ENCODE measurements at regions not wholly inside any gene's neighbourhood (a gene's known extent, or its start where the extent isn't known, plus 50 kb on each side); places are given as distances from the start of the nearest gene placed in this dataset.

DNA sequence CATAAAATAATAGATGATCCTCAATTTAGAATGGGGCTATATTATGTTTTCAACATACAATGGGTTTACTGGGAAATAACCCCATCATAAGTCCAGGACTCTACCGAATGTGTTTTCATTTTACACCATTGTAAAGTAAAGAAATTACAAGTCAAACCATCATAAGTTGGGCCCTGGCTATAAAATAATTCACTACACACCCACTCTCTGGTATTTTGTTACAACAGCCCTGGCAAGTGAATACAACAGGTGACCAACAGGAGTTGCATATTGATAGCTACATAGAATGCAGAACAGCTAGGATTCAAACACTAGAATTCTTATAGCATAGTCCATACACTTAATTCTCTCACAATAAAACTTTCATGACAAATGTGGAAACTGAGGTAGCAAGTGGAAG lies 673.0 kb upstream of the CA10 start:
- DNase-seq, result no peak

DNA sequence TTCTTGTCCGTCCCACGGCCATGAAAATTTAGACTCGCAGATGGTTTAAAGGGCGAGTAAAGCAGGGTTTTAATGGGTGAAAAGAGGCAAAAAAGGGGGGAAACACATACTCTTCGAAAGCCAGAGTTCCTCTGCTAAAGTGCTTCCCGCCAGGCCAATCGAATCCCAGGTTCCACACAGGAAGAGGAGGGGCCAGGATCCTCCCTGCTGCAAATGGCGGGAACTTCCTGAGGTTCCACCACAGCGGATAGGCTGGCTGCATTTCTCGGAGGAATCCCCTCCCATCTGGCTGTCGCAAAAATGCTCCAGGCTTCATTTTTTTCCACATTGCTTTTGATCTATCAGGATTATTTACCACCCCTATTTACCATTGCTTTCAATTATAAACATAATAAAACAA lies 670.1 kb upstream of the CA10 start:
- DNase-seq, result no peak

DNA sequence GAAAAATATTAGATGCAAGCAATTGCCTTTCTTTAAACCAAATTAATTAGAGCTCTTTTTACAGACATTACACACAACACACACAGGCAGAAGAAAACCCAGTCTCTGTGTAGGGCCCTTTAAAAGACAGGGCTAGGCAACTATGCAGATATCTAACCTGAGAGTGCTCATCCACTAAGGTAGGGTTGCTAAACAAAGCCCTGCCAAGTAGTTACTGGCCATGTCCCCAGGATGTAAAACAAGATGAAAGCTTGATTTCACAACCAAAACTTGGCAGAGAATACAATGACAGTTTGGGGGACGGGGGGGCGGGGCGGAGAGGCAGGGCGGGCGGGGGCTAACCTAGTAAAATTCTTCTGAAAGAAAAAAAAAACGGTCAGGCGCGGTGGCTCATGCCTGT lies 669.0 kb upstream of the CA10 start:
- no peak for DNase-seq

DNA sequence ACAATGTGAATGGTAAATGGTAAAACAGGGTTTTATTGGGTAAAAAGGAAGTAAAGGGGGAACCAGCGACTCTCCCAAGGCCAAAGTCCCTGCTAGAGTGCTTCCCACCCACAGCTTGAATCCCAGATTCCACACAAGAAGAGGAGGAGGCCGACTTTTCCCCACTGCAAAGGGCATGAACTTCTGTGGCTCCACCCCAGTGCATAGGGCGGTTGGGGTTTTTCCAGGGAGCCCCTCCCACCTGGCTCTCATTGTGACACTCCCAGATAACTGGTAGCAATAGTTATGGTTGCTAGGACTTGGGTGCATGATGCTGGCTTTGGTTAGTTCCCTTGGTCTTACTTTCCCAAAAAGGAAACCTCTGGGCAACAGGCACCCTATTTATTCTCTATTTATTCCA lies 666.0 kb upstream of the CA10 start:
- no peak for DNase-seq

DNA sequence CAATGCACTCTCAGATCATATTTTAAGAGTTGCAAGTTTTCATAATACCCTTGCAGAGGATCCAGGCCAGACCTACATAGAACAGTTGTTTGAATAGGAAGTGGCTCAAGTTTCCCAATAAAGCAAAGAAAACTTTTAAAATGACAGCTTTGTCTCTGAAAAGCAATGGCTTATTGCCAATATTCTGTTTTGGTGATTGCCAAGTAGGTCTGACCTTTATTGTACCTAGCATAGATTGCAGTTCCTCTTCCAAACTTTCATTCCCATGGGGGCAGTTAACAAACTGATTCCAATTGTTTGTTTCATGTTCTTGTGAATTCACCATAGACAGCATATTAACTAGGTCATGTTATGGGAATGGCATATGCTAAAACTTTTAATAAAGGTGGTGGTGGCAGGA lies 664.6 kb upstream of the CA10 start:
- no peak for DNase-seq

DNA sequence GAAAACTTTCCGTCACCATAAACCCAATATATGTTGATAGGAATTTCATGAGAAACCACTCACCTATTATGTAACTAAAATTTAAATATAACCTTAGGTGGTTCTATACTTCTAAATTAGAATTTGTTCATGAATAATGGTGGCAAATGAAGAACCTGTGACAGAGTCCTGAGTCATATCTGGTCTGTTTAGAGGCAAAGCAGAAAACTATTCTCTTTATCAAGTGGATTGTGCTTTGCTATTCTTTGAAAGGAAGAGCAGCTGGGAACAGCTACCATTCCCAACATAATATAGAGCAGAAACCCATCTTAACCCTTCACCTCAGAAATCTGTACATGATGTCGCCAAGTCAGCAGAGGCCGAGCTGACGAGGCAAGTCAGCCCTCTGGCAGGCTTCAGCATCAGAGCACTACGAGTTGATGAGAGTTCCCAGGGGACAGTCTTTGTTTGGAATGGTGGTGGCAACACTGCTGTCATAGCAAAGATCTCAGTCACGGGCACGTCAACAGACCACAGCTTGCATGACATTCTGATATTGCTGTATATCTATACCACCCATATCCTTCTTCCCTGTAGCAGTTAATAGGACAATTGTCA lies 631.9 kb upstream of the CA10 start:
- DNase-seq, result no peak

DNA sequence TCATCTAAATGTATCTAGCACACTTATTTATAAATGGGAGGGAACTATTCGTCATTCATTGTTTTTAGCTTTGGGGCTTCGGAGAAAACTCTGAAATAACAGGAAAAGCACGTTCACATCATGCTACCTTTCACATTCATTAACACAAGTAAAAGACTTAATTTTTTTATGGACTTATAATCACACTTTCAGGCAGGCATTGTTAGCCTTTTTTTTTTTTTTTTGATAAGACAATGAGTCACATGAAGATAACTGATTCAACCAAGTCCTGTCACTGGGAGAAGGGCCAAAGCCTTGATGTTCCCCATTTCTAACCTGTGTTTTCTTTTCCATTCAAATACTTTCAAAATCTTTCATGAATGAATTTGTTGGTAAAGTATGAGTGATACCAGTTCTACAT lies 631.3 kb upstream of the CA10 start:
- no peak for DNase-seq

DNA sequence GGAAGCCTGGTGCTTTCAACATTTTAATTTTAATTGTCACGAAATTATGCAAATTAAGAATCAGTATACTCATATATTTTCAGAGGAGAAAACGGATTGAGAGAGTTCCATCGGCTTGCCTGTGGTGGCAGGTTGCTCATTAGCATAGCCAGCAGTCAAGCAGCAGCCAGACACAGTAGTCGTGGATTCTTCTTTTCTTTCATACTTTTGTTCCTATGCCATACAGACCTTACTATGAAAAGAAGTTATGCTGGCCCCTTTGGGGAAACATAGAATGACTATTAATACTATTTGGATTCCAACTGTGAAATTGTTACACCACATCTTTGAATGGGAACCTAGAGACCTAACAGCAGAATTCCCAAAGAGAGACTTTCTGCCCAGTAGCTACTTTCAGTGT lies 617.7 kb upstream of the CA10 start:
- DNase-seq, result no peak

DNA sequence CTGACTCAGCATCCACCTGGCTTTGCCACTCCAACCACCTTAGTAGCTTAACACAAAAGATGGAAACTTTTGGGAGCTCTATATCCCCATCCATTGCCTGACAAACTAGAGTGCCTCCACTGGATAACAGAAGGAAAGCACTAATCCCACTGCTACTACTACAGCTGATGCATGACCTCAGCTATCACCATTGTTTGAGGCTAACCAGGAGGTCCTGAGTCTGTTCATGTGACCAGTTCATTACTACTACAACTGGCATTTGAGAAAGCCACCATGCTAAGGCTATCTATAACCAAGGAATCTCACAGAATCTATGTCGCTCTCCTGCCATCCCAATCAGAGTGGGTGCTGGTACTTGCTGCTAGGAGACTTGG lies 604.3 kb upstream of the CA10 start:
- DNase-seq, result no peak

DNA sequence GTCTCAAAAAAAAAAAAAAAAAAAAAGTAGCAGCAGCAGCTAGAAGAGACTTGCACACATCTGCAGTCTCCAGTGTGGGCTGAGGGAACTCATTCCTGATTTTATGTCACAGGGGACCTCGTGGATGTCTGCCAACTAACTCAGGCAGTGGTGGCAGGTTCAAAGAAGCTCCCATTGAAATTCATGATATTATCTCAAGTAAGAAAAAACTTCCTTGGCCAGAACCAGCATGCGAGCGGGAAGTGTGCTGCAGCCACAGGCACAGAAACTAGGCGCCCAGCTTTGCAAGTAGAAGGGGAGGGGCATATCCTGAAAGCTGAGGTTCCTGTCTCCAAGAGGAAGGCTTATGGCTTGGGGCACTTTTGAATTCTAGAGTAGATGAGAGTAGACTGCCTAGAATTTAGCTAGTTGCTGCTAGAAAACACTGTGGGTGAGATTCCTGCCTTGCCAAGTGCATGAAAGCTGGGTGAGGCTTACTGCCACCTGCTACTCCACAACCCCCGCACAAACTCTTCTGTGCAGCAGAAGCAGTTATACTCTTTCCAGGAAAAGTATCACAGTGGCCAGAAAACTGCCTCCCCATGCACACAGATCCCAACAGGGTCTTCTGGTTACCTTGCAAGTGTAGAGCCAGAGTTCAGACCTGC lies 603.8 kb upstream of the CA10 start:
- no peak for DNase-seq

DNA sequence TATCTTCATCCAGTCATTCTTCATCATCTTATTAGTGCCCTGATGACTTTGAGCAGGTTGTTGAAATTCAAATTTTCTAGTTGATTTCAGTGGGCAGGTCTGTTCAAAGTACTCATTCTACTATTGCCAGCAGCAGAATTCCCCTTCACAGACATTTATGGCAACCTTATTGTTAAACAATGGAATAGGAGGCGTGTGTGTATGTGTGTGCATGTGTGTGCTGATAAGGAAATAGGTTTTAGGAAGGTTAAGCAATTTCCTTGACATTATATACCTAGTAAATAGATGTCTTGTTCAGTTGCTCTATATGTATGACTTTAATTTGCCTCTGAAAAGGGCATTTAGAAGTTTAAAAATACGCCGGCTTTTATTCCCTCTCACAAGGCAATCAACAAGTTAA lies 601.4 kb upstream of the CA10 start:
- no peak for DNase-seq

DNA sequence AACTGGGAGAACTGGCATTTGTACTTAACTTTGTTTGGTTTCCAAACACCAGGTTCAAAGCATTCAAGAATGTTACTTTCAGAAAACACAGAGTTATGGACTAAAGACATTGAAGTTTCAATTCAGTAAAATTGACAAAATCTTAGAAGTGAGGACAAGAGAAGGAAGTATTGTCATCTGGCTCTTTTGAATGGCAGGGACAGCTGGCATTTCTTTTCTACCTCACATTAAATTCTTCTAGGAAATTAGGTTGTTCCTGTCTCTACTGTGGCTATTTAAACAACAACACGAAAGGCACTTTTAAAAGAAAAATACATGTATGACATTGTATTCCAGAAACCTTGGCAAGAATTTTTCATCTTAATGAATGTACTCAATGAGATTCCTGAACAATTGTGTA lies 600.0 kb upstream of the CA10 start:
- DNase-seq, result no peak

DNA sequence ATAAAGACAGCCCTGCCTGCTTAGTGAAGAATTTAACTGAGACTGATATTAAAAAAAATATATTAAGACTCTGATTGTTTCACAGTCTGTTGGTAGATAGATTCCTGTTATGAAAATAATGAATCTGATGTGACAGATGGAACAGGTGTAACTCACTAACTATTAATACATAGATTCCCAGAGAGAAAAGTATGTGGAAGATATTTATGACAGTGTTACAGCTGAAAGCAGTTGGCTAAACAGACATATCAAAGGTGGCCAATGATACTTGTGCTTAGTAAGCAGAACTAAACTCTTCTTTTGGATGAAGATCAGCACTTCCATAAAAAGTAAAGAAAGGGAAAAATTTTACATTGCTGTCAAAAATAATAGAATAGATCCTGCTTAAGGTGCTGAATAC lies 598.2 kb upstream of the CA10 start:
- no peak for DNase-seq

DNA sequence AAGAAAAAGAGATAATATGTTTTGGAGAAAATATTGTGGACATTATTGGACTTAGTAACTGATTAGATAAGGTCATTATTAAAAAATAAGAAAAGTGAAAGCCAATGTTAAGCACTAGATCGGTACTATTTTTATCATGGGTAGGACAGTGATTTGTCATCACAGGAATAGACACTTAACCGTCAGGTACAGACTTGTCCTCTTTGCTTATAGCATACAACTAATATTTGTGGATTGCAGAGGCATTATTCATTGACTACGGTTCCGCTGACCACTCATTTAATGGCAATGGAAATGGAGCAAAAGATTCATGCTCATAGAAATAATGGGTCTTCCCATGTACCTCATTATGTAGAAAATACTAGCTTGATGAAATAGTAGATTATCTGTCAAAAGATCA lies 596.3 kb upstream of the CA10 start:
- DNase-seq, result no peak

DNA sequence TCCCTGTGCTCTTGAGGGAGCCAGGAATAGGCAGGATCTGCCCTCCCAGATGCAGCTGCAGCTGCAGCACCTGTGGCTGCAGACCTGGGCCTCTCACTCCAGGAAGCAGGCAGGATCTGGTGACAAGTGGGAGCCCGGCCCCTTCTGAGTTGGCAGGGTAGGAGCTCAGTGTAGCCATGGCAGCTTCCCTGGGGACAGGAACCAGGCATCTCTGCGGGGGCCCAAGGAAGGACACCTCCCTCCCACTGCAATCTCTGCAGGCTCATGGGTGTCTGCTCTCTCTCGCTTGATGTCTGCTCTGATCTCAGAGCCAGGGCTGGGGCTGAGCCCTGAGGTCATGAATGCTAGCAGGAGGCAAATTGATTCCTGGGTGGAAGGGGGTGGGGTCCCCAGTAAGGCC lies 592.5 kb upstream of the CA10 start:
- no peak for DNase-seq

DNA sequence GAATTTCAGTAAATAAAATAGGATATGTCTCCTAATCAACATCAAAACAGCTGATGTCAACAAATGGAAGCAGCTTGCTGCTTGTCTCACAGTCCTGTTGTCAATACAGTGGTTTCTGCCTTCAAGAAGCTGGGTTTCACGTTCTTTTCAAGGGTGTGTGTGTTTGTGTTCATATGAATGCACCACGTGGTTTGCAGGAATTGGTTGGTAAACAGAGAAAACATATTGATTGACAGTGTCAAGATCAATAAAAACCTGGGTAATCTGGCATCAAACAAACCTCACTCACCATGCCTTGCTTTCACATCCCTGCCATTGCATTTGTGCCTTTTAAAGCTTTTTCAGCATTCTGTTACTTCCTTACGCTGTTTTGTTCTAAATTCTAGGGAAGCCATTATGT lies 585.7 kb upstream of the CA10 start:
- DNase-seq, result no peak

DNA sequence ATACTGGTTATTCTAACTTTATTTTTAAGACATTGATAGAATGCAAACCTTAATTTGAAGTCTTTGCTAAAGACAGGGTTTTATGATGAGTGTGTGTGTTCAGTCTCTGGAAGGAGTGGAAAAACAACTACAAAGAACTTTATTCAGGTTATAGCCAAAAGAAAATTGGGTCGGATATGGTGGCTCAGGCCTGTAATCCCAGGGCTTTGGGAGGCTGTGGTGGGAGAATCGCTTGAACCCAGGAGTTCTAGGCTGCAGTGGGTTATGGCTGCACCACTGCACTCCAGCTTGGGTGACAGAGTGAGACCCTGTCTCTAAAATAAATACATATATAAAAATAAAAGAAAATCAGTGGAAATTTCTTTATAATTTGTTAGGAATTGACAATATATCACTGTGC lies 581.5 kb upstream of the CA10 start:
- DNase-seq, result no peak

DNA sequence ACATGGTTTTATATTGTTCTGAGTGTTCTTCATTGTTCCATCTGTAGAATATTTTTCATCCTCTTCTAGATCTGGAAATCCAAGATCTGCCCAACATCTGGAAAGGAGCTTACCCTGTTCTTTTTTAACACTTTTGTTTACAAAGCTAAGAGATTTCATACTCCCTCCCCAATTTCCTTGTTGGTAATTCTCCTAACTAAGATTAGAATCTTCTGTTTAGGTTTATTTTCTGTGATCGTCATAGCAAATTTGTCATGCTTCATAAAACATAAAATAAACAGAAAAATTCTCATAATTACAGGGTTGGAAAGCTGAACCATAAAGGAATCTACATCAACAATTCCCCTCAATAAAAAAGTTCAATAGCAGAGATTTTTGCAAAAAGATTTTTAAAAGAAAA lies 580.3 kb upstream of the CA10 start:
- DNase-seq, result no peak

DNA sequence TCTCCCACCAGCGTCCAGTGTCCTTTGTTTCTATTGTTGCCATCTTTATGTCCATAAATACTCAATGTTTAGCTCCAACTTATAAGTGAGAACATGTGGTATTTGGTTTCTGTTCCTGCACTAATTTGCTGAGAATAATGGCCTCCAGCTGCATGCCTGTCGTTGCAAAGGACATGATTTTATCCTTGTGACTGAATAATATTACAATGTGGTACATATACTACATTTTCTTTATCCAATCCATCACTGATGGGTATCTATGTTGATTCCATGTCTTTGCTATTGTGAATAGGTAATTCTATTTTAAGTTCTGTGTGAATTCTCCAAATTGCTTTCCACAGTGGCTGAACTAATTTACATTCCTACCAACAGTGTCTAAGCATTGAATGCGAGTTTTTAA lies 578.6 kb upstream of the CA10 start:
- DNase-seq, result no peak

DNA sequence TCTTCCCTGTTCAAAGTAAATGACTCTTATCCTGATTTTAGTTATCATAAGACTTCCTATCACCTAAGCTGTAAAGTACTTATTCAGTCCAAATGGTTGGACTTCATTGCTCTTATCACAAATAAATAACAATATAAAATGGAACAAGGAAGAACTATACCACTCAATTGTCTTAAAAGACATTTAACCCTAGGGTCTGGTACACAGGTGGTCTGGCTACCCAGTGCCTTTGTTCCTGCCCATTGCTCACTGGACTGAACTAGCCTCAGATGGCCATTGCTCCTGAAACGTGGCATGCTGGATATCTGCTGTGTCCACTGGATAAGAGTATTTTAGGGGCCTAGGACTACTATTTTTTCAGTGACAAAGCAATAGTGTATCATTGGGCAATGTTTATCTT lies 574.3 kb upstream of the CA10 start:
- DNase-seq, result no peak

DNA sequence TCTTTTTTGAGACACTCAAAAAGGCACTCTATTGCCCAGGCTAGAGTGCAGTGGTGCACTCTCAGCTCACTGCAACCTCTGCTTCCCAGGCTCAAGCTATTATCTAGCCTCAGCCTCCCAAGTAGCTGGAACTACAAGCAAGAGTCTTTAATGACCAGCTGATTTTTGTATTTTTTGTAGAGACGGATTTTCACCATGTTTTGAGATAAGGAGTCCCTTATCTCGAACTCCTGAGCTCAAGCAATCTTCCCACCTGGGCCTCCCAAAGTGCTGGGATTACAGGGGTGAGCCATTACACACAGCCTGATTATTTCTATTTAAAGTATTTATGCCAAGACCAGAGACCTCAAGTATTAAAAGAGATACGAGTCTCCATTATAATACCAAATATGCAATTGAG lies 566.1 kb upstream of the CA10 start:
- no peak for DNase-seq

DNA sequence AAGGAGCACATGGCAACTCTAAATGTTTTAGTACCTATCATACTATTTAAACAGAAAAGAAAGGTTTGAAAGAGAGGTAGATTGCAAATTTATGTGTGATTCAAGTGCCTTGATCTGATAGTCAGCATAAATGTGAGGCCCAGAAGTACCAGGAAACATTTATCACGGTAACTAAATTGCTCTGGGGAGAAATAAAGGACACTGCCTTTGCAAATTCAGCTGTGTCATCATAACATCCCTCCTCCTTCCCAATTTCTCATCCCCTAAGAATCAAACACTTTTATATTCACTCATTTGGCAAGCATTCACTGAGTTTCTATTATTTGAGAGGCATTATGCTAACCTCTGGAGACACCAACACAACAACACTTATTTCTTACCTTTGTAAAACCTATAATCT lies 563.4 kb upstream of the CA10 start:
- DNase-seq, result no peak

DNA sequence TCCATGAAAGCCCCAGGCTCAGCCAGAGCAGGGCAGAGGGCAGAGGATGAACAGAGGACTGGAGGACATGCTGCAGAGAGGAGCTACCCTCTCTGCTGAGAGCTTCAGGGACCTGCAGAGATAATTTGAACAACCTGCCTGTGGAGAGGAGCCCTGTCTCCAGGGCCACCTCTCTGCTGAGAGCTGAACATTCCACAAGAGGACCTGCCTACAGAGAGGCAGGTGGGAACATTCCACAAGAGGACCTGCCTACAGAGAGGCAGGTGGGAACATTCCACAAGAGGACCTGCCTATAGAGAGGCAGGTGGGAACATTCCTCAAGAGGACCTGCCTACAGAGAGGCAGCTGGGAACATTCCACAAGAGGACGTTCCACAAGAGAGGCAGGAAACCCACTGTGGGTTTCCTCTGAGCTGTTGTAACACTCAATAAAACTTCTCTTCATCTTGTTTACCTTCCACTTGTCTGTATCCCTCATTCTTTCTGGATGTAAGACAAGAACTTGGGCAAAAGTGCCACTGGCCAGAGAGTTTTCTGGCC lies 551.9 kb upstream of the CA10 start:
- DNase-seq, result no peak

DNA sequence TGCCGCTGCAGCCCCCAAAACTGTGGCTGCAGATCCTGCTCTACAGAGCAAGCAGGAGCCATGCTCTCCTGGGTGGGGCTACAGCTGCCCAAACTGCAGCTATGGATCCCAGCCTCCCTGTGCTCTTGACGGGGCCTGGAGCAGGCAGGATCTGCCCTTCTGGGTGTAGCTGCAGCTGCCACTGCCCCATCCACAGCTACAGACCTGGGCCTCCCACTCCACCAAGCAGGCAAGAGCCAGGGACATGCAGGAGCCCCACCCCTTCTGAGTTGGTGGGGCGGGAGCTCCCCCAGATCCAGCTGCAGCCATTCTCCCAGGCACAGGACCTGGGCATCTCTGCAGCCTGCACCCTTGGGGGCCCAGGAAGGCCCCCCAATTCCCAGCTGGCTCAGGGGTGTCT lies 551.2 kb upstream of the CA10 start:
- DNase-seq, result no peak

DNA sequence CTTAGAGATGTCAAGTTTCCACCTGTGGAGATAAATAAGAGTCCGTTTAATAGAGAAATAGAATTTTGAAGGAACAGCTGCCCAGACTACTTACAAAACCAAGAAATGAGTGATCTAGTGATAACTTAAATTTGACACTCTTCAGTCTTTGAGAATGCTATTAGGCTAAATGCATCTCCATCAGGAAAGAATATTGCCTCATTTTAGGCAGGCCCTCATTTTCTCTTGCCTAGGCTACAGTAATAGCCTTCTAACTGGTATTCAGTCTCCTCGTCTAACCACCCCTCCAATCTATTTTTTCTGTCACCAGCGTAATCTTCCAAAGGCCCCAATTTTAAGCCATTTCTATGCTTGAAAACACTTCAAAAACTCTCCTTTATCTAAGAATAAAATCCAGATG lies 537.8 kb upstream of the CA10 start:
- DNase-seq, result no peak
